HCT116 (cell line): ENCODE measurements at regions not wholly inside any gene's neighbourhood (a gene's known extent, or its start where the extent isn't known, plus 50 kb on each side); places are given as distances from the start of the nearest gene placed in this dataset.

Experiments used
- ATAC-seq: fragments of 200-7000 bp; cut with Tn5 transposase; 2 replicates; pipeline ENCODE4 v1.9.1; 2020; ENCODE audit warnings: mild to moderate bottlenecking, moderate library complexity
- BruUV-seq: library from RNA; stranded (reverse); fragments of 400-500 nt; replicated peaks from 2 replicates; lab custom pipeline; 2021; lab: Mats Ljungman, UMichigan
- CTCF ChIA-PET: fragments of 300-600 bp; sonication (Branson Sonifier 250); formaldehyde crosslinking; loops from one replicate; lab custom pipeline; 2021; ENCODE audit warnings: antibody characterized with exemption; lab: Charles Lee
- POLR2A ChIA-PET: fragments of 300-600, 350-600 bp; sonication (Branson Sonifier 250); formaldehyde crosslinking; loops from one replicate; lab custom pipeline; 2021; ENCODE audit warnings: antibody characterized with exemption; lab: Charles Lee
- RAD21 ChIA-PET, 2 experiments: fragments of 300-600 bp; sonication (Branson Sonifier 250); formaldehyde crosslinking; loops; one replicate each; lab custom pipeline; 2023; ENCODE audit warnings: low total read pairs in 2 of 2; ENCODE audit not compliant: uncharacterized antibody in 2 of 2, unreplicated experiment in 2 of 2, low non-redundant PET in 1 of 2; lab: Charles Lee
- DNase-seq: peaks from one replicate; pipeline ENCODE4 v3.0.0-alpha.2; 2010; ENCODE audit warnings: low read depth, low spot score
- H2AFZ ChIP-seq: fragments of 200-600 bp; shearing (Covaris generic), sonication (generic); 2 replicates; pipeline ENCODE4 v1.6.1; 2017; ENCODE audit warnings: low read depth, mixed run types, mixed read lengths, antibody characterized with exemption, low read length; ENCODE audit not compliant: poor library complexity, severe bottlenecking
- H3K27ac ChIP-seq: 2 replicates; pipeline ENCODE4 v1.5.1; 2012; ENCODE audit warnings: low read depth, low read length
- H3K27me3 ChIP-seq: fragments of 200-600 bp; sonication (generic); 2 replicates; pipeline ENCODE4 v1.6.1; 2016; ENCODE audit warnings: mixed run types, low read length, mixed read lengths; ENCODE audit not compliant: insufficient read depth
- H3K36me3 ChIP-seq, 2 experiments: fragments of 200-500 bp in 1 of 2; fragments of 200-600 bp in 1 of 2; sonication (Bioruptor generic) in 1 of 2; sonication (generic) in 1 of 2; 2 replicates each; pipeline versions ENCODE4 v1.5.1 to v1.6.1; 2014 to 2016; ENCODE audit warnings: low read length in 2 of 2, inconsistent platforms in 1 of 2, mixed read lengths in 1 of 2, mixed run types in 1 of 2; ENCODE audit not compliant: insufficient read depth in 2 of 2, control insufficient read depth in 1 of 2
- H3K4me1 ChIP-seq, 2 experiments: fragments of 200-600 bp in 1 of 2; sonication (generic) in 1 of 2; 2 replicates each; pipeline versions ENCODE4 v1.5.1 to v1.6.1; 2012 to 2017; ENCODE audit warnings: low read length in 2 of 2, inconsistent platforms in 1 of 2, mild to moderate bottlenecking in 1 of 2, mixed read lengths in 1 of 2, mixed run types in 1 of 2, moderate library complexity in 1 of 2; ENCODE audit not compliant: insufficient read depth in 2 of 2, control insufficient read depth in 1 of 2
- H3K4me2 ChIP-seq: fragments of 200-600 bp; sonication (generic); 2 replicates; pipeline ENCODE4 v1.6.1; 2017; ENCODE audit warnings: mixed run types, low read length, mixed read lengths
- H3K4me3 ChIP-seq, 2 experiments: fragments of 200-600 bp in 1 of 2; sonication (generic) in 1 of 2; replicated peaks in 1 of 2; 2 replicates each; pipeline ENCODE4 v1.5.1; 2011 to 2016; ENCODE audit warnings: low read length in 2 of 2, control low read depth in 1 of 2, low read depth in 1 of 2, mild to moderate bottlenecking in 1 of 2, mixed read lengths in 1 of 2, mixed run types in 1 of 2
- H3K79me2 ChIP-seq: fragments of 200-600 bp; sonication (generic); 2 replicates; pipeline ENCODE4 v1.6.1; 2017; ENCODE audit warnings: mild to moderate bottlenecking, mixed run types, low read length, moderate library complexity, mixed read lengths; ENCODE audit not compliant: insufficient read depth
- H3K9ac ChIP-seq: fragments of 200-600 bp; sonication (generic); 2 replicates; pipeline ENCODE4 v1.6.1; 2016; ENCODE audit warnings: low read length, mixed read lengths
- H3K9me2 ChIP-seq: fragments of 200-600 bp; sonication (generic), shearing (Covaris generic); 2 replicates; pipeline ENCODE4 v1.6.1; 2017; ENCODE audit warnings: mixed run types, mild to moderate bottlenecking, moderate library complexity; ENCODE audit not compliant: insufficient read depth
- H3K9me3 ChIP-seq, 2 experiments: fragments of 200-500 bp in 1 of 2; fragments of 200-600 bp in 1 of 2; sonication (Bioruptor generic) in 1 of 2; sonication (generic) in 1 of 2; 2 replicates each; pipeline ENCODE4 v1.6.1; 2014 to 2017; ENCODE audit warnings: low read length in 2 of 2, mixed read lengths in 2 of 2, inconsistent platforms in 1 of 2, low read depth in 1 of 2, mild to moderate bottlenecking in 1 of 2, mixed run types in 1 of 2, moderate library complexity in 1 of 2; ENCODE audit not compliant: control insufficient read depth in 1 of 2, insufficient read depth in 1 of 2
- H4K20me1 ChIP-seq: fragments of 200-600 bp; sonication (generic), shearing (Covaris generic); 2 replicates; pipeline ENCODE4 v1.6.1; 2017; ENCODE audit warnings: mixed run types, mild to moderate bottlenecking, moderate library complexity; ENCODE audit not compliant: insufficient read depth
- ATF3 ChIP-seq: IDR thresholded peaks from 2 replicates; pipeline ENCODE4 v1.6.1; 2012
- CEBPB ChIP-seq: IDR thresholded peaks from 2 replicates; pipeline ENCODE4 v1.6.1; 2012; ENCODE audit warnings: low read depth
- EGR1 ChIP-seq: IDR thresholded peaks from 2 replicates; pipeline ENCODE4 v1.6.1; 2012; ENCODE audit warnings: low read depth
- ELF1 ChIP-seq: IDR thresholded peaks from 2 replicates; pipeline ENCODE4 v1.6.1; 2012; ENCODE audit warnings: low read depth, borderline replicate concordance
- POLR2A ChIP-seq: IDR thresholded peaks from 2 replicates; pipeline ENCODE4 v1.7.0; 2011; ENCODE audit warnings: borderline replicate concordance; ENCODE audit not compliant: insufficient read depth, insufficient read length; ENCODE audit errors: extremely low read depth
- SP1 ChIP-seq: IDR thresholded peaks from 2 replicates; pipeline ENCODE4 v1.6.1; 2012; ENCODE audit warnings: low read depth
- TCF7L2 ChIP-seq: IDR thresholded peaks from 2 replicates; pipeline ENCODE4 v1.7.0; 2011; ENCODE audit warnings: borderline replicate concordance, inconsistent platforms; ENCODE audit not compliant: insufficient read depth, insufficient read length; ENCODE audit errors: extremely low read depth
- ZBTB33 ChIP-seq: IDR thresholded peaks from 2 replicates; pipeline ENCODE4 v1.6.1; 2011; ENCODE audit warnings: mild to moderate bottlenecking, low read length, moderate library complexity; ENCODE audit not compliant: insufficient replicate concordance; ENCODE audit errors: extremely low read depth
- intact Hi-C: fragments of 100-400 bp; cut with micrococcal nuclease; formaldehyde crosslinking; loops from 2 replicates; pipeline ENCODE4 v1.10.0; 2022
- TF ChIP-seq, protein P1 (sequence below): IDR thresholded peaks from 2 replicates; pipeline ENCODE4 v1.6.1; 2012
- TF ChIP-seq, protein P2 (sequence below): IDR thresholded peaks from 2 replicates; pipeline ENCODE4 v1.6.1; 2012; ENCODE audit warnings: low read depth

GRCh38 chr5:45105491-45105994, 296.8 kb downstream of the MRPS30 start:
- no peaks in the 10 kb centered on the region for H3K4me1 ChIP-seq
- H2AFZ ChIP-seq: no peak overlapping the region
- H3K79me2 ChIP-seq: no peaks in the 10 kb centered on the region
- H3K27me3 ChIP-seq: no peaks in the 10 kb centered on the region
- H3K9me2 ChIP-seq: no peaks in the 10 kb centered on the region
- no peaks in the 10 kb centered on the region for H3K9me3 ChIP-seq
- no peak overlapping the region for H3K4me3 ChIP-seq
- no TSS peak for BruUV-seq
- no peak for DNase-seq
- H3K36me3 ChIP-seq: no peaks in the 10 kb centered on the region
- RAD21 ChIA-PET: no interaction called here
- no peaks in the 10 kb centered on the region for H4K20me1 ChIP-seq
- H3K4me2 ChIP-seq: no peak overlapping the region
- CTCF ChIA-PET: no interaction called here
- ATAC-seq: no peak
- no peak for TF ChIP-seq CEBPB
- TF ChIP-seq, protein P1, sequence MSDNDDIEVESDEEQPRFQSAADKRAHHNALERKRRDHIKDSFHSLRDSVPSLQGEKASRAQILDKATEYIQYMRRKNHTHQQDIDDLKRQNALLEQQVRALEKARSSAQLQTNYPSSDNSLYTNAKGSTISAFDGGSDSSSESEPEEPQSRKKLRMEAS: no peak
- TF ChIP-seq TCF7L2: no peak
- TF ChIP-seq, protein P2, sequence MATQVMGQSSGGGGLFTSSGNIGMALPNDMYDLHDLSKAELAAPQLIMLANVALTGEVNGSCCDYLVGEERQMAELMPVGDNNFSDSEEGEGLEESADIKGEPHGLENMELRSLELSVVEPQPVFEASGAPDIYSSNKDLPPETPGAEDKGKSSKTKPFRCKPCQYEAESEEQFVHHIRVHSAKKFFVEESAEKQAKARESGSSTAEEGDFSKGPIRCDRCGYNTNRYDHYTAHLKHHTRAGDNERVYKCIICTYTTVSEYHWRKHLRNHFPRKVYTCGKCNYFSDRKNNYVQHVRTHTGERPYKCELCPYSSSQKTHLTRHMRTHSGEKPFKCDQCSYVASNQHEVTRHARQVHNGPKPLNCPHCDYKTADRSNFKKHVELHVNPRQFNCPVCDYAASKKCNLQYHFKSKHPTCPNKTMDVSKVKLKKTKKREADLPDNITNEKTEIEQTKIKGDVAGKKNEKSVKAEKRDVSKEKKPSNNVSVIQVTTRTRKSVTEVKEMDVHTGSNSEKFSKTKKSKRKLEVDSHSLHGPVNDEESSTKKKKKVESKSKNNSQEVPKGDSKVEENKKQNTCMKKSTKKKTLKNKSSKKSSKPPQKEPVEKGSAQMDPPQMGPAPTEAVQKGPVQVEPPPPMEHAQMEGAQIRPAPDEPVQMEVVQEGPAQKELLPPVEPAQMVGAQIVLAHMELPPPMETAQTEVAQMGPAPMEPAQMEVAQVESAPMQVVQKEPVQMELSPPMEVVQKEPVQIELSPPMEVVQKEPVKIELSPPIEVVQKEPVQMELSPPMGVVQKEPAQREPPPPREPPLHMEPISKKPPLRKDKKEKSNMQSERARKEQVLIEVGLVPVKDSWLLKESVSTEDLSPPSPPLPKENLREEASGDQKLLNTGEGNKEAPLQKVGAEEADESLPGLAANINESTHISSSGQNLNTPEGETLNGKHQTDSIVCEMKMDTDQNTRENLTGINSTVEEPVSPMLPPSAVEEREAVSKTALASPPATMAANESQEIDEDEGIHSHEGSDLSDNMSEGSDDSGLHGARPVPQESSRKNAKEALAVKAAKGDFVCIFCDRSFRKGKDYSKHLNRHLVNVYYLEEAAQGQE: no peak
- TF ChIP-seq ATF3: no peak
- no peak for TF ChIP-seq ELF1
- no peak for TF ChIP-seq EGR1
- TF ChIP-seq POLR2A: no peak
- TF ChIP-seq ZBTB33: no peak
- no peak for TF ChIP-seq SP1
- no peak overlapping the region for H3K27ac ChIP-seq
- POLR2A ChIA-PET: no interaction called here
- intact Hi-C loops: no loop called here
- no peak overlapping the region for H3K9ac ChIP-seq
